HG03025 (cell line): ENCODE measurements at regions not wholly inside any gene's neighbourhood (a gene's known extent, or its start where the extent isn't known, plus 50 kb on each side); places are given as distances from the start of the nearest gene placed in this dataset.
"Not testable (repeated sequence)": the region's sequence is repeated elsewhere in the genome, so short reads cannot be mapped to it uniquely, and the experiment has no call there.

Source experiments
- ATAC-seq: cut with Tn5 transposase; IDR thresholded peaks from one replicate; pipeline ENCODE4 v1.9.1; 2021; ENCODE audit warnings: mild to moderate bottlenecking, moderate library complexity; ENCODE audit not compliant: unreplicated experiment, low FRiP score

GRCh38 chr4:188714501-188714900, 575.3 kb downstream of the TRIML1 start:
- ATAC-seq, result no peak

DNA sequence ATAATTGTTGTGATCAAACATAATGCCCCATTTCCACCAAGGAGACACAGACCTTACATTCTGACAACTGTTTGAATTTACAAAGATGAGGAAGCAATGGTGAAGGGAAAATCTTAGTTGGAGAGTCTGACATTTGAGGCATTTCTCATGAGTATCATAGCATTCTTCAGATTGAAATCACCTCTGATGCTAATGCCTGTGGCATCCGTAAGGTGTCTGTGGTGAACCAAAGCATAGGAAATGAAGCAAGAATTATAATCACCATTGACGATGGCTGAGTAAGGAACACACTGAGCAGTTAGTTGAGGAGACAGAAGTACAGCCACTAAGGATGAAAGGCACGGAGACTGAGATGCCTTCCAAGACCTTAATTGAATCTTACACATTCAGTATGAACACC, 575.7 kb downstream of the TRIML1 start:
- no peak for ATAC-seq

- ATAC-seq, result no peak
Observed at GRCh38 chr4:188717661-188718060, 578.4 kb downstream of the TRIML1 start.

DNA sequence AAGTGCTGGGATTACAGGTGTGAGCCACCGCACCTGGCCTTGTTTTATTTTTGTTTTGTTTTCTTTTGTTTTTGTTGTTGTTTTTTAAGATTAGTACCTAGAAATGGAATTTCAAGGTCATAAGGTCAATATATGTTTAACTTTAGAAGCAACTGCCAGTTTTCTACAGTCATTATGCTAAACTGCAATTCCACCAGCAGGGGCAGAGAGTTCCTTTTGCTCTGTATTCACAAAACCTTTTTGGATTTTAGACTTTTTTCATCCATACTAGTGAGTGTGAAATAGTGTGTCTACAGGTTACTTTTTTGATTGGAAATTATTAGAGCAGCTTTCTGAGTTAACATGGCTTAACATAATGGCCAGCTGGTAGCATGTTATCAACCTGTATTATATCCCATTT, 580.6 kb downstream of the TRIML1 start:
- ATAC-seq, result no peak

- ATAC-seq, result no peak
Observed at GRCh38 chr4:188722911-188723310, 583.7 kb downstream of the TRIML1 start.

GRCh38 chr4:188727746-188728145, 588.5 kb downstream of the TRIML1 start:
- no peak for ATAC-seq

- ATAC-seq, result no peak
Observed at GRCh38 chr4:188728359-188728758, 589.1 kb downstream of the TRIML1 start.

DNA sequence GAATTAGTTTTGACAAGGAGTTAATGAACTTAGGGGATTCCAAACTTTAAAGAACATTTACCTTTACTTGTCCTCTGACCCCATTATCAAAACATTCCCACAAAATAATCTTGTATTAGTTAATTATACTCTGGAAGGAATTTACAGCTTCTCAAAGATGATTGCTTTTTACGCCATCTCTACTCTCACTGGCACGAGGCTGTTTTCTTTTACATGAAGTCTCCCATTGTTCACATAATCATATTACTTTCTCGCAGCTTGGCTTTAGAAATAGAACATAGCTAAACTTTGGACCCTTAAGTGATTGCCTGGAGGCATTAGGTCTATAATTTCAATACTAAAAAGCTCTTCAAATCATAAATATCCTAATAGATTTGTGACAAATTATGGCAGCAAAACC, 592.9 kb downstream of the TRIML1 start:
- no peak for ATAC-seq

DNA sequence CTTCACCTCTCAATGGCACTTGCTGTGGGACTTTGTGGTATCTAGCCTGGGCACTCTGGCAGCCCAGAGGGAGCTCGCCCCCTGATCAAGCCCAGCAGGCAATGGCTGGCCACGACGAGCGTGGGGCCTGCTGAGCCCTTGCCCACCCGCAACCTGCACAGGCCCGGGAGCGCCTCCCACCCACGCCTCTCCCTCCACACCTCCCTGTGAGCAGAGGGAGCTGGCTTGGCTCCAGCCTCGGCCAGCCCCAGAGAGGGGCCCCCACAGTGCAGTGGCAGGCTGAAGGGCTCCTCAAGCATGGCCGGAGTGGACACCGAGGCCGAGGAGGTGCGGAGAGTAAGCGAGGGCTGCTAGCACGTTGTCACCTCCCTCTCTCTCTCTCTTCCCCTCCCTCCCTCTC, 595.8 kb downstream of the TRIML1 start:
- ATAC-seq, result no peak

DNA sequence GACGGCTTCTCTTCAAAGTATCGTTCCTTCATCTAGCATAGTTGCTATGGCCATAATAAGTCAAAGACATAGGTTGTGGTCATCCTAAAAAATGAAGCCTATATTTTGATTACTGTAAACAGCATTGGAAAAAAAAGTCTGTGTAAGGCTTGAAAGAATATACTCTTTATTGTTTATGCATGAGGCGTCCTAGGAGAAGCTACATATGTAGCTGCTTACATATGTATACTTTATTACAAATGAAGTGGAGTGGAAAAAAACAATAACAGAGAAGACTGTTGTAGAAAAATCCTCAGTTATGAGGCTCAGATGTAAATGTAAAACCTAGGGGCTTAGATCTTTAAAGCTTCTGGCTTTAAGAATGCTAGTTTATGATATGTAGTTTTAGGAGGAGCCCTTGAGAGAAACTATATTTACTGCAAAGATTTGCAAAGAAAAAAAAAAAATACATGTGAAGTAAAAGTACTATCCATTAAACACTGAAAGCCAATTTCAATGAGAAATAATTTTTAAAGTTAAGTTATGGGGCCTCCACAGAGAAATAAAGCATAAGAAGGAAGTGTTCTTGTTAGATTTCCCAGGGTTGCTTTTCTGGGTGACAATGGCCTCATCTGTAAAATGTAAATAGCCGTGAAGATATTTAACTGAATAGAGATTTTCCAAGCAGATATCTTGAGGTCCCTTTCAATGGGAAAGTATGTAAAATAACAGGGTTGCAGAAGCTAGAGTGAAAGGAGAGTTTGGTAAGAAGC, 598.2 kb downstream of the TRIML1 start:
- ATAC-seq, result no peak

DNA sequence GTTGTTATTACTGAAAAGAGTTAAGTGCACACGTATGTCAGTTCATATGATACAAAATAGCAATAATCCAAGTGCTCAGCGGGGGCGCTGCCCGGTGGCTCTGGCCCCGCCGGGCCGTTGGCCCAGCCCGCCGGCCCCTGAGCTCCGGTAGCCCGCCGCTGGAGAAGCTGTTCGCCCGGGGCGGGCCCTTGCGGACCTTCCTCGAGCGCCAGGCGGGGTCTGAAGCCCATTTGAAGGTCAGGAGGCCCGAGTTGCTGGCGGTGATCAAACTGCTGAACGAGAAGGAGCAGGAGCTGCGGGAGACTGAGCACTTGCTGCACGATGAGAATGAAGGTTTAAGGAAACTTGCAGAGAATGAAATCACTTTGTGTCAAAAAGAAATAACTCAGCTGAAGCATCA, 599.0 kb downstream of the TRIML1 start:
- ATAC-seq, result not testable (repeated sequence)

DNA sequence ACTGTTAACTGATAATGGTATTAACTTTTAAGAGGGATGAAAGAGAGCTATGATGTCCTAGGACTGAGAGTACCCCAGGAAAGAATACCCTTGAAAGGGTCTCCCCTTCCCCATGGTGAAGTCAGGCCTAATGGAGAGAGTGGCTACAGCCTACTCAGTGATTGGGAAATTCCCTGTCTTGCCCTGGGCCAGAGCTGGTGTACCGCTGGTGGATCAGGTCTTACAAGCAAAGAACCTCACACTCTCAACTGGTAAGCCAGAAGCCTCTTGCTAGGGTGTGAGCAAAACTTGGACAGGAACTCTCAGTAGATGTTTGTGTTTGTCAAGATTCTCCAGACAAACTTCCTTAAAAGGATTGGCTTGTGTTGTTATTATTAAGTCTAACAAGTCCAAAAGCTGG, 600.9 kb downstream of the TRIML1 start:
- ATAC-seq, result not testable (repeated sequence)

DNA sequence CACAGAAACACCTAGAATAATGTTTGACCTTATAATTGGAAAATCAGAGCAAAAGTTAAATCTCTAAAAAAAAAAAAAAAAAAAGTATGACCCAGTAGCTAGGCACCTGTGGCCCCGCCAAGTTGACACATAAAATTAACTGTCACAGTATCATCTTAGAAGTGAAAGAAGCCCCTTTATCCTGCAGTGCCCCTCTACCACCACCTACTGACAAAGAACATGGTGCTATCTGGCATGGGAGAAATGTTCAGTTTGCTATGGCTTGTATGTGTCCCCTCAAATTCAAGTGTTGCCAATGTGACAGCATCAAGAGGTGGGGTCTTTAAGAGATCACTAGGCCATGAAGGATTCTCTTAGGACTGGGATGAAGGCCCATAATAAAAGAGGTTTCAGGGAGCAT, 601.5 kb downstream of the TRIML1 start:
- not testable (repeated sequence) for ATAC-seq

- ATAC-seq, result no peak
Observed at GRCh38 chr4:188754372-188755002, 615.2 kb downstream of the TRIML1 start.

DNA sequence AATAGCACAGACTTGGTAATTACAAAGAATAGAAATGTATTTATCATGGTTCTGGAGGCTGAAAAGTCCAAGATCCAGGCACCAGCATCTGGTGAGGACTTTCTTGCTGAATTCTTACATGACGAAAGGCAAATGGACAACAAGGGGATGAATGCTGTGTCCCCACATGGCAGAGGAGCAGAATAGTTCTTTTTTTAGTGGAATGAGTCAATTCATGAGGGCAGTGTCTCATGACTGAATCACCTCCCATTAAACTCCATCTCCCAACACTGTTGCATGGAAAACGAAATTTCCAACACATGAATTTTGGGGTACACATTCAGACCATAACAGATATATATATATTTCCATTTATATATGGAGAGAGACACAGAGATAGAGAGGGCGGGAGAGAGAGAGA, 628.3 kb downstream of the TRIML1 start:
- ATAC-seq, result no peak

- ATAC-seq, result no peak
Observed at GRCh38 chr4:188778905-188779304, 639.7 kb downstream of the TRIML1 start.

- ATAC-seq, result no peak
Observed at GRCh38 chr4:188779581-188779980, 640.3 kb downstream of the TRIML1 start.

- ATAC-seq, result no peak
Observed at GRCh38 chr4:188780028-188780427, 640.8 kb downstream of the TRIML1 start.

DNA sequence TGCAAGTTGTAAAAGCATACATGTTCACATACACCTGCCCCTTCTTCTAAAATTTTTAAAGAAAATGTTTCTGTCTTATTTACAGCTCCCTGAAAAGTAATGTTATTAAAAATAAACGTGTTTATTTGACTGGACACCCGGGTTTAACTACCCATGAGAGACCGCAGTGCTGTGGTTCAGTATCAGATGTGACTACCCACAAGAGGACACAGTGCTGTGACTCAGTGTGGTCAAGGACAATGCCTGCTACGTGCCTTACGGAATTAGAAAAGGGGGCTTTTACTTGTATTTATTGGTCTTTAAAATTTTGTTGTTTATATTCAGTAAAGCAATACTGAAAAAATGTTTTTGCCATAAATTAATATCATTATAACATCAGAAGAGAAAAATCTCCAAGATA, 641.4 kb downstream of the TRIML1 start:
- no peak for ATAC-seq

- ATAC-seq, result no peak
Observed at GRCh38 chr4:188781655-188782054, 642.4 kb downstream of the TRIML1 start.

DNA sequence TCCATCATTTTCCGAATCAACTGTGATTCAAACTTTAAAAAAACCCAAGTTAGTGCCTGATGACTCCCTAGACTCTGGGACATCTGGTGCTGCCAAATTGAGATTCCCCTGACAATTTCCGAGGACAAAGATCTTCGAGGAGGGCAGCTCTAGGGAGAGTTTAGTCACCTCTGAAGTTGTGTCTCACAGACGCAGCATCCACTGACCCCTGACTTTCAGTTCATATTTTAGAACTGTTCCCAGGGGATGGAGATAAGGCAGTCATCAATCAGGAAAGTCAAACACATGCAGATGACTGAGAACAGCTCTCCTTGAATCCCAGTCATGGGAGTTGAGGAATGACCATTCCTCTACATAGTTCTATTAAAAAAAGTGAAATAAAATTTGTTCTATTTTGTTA, 643.9 kb downstream of the TRIML1 start:
- ATAC-seq, result no peak

DNA sequence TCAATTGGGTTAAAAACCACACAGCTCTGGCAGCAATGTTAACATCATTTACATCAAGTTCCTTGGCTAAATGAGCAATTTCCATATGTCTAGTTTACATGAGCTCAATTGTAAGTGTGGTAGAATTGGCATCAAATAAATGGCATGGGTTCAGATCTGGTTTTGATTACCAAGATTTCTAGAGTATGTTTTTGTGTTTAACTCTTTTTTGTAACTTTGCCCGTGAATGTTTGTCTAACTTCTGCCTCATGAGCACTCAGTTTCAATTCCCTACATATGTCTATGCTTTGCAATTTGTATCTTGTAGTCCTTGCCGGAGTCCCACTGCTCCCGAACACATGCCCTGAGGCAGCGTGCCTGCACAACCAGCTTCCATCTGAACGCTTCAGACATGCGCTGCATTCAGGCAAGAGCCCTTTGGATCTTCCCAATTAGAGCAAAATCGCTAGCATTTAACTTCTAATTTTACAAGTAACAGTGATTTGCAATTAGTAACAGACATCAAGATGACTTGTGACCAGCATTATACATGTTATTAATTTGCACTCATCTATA, 644.4 kb downstream of the TRIML1 start:
- ATAC-seq, result no peak
